ENCODE measurements at regions not wholly inside any gene's neighbourhood (a gene's known extent, or its start where the extent isn't known, plus 50 kb on each side); places are given as distances from the start of the nearest gene placed in this dataset.
"Not testable (repeated sequence)": the region's sequence is repeated elsewhere in the genome, so short reads cannot be mapped to it uniquely, and the experiment has no call there.

GRCh38 chr11:55431541-55431940 is 63.8 kb downstream of the OR4A15 start:
- not testable (repeated sequence) for DNase-seq (ENCODE audit: low spot score)

DNA sequence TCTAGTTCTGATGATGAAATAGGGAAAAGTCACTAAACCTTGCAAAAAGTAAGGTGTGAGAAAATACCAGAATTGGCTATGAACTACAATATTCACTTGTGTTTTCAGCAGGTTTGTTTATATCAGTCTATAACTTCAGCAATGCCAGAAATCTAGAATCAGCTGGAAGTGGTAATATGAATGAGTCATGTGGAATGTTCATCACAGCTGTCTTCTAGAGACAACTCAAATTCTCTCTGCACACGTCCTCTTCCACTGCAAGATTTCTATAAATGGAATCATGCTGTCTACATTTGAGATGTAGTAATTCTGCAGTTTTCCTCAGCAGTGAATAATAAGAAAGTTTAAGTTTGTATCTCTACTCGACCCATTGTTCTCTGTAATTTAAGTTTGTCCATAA is 89.9 kb downstream of the OR4A15 start:
- no peak for DNase-seq (ENCODE audit: low spot score)

DNA sequence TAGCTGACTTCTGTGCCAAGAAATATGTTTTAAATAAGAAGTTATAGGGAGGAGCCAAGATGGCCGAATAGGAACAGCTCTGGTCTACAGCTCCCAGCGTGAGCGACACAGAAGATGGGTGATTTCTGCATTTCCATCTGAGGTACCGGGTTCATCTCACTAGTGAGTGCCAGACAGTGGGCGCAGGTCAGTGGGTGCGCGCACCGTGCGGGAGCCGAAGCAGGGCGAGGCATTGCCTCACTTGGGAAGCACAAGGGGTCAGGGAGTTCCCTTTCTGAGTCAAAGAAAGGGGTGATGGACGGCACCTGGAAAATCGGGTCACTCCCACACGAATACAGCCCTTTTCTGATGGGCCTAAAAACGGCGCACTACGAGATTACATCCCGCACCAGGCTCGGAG is 92.1 kb downstream of the OR4A15 start:
- DNase-seq (ENCODE audit: low spot score), result not testable (repeated sequence)

DNA sequence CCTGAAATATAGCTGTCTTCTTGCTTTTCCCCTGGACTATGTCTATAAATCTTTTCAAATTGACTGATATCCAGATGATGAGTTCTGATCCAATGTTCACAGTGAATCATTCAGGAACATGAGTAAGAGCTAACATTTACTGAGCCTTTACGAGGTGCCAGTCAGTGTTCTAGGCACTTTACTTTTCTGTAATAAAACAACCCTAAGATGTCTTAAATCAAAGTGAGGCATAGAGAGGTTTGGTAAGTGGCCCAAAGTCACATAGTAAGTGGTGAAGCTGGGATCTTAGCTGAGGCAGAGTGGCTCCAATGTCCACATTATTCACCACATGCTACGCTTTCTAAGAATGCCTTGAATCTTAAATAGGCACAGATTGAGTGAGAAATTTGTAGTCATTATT is 79.9 kb upstream of the OR4C15 start:
- no peak for DNase-seq (ENCODE audit: low spot score)

DNA sequence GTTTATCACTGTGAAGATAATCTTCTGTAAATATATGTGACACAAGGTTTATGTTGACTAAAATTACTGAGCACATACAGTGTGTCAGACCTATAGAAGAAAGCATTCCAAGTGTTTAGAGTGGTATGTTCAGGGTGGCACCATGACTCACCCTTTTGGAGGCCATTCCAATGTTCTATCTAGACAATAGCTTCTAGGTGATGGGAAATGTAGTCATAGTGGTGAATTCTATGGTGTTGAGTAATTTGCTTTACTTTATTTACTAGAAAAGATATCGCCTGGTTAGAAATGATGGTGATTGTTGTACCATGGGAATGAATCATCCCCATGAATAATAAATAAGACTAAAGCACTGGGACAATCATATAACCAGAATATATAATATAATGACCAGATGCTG is 72.9 kb upstream of the OR4C15 start:
- no peak for DNase-seq (ENCODE audit: low spot score)

DNA sequence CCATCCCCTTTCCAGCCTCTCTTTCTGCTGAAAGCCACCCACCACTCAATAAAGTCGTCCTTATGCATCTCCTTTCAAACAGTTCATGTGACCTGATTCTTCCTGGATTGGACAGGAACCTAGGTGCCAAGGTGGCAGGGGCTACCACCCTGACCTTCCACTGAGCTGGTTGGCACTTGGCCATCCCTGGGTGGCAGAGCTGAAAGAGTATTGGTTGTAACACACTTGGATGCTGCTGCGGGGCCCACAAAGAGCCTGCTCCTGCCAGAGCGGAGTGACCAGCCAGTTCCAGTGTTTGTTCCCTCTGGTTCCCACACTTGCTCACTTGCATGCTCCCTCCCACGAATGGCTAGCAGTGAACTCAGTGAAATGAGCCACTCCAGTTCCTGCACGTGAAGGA is 57.2 kb upstream of the OR4C15 start:
- DNase-seq (ENCODE audit: low spot score), result no peak

- no peak for DNase-seq (ENCODE audit: low spot score)
These were observed 53.3 kb upstream of the OR4C15 start for GRCh38 chr11:55501014-55501413.

GRCh38 chr11:55503449-55503848 is 50.8 kb upstream of the OR4C15 start:
- peak; percentile 21 for DNase-seq (ENCODE audit: low spot score)

Data from NAMALWA (cell line).